ENCODE measurements at regions not wholly inside any gene's neighbourhood (a gene's known extent, or its start where the extent isn't known, plus 50 kb on each side); places are given as distances from the start of the nearest gene placed in this dataset.

- TF ChIP-seq POLR2A (IDR thresholded peaks at IDR 0.05) (no peak), CTCF (IDR thresholded peaks at IDR 0.05 in 8 of 11, conservative IDR thresholded peaks at IDR 0.05 in 3 of 11) (no peak), POLR2AphosphoS5 (IDR thresholded peaks at IDR 0.05) (no peak)
Observed at GRCh38 chr5:68405026-68405684, 189.6 kb downstream of the PIK3R1 start.
